Karpas-422 (cell line): ENCODE measurements at regions not wholly inside any gene's neighbourhood (a gene's known extent, or its start where the extent isn't known, plus 50 kb on each side); places are given as distances from the start of the nearest gene placed in this dataset.

Source experiments
- DNase-seq: peaks from one replicate; pipeline ENCODE4 v3.0.0-alpha.2; 2015
- H2AFZ ChIP-seq: fragments of 200-600 bp; sonication (generic); 2 replicates; pipeline ENCODE4 v1.6.1; 2014; ENCODE audit warnings: antibody characterized with exemption, low read length, mixed read lengths
- H3K27ac ChIP-seq: fragments of 200-600 bp; sonication (generic); 2 replicates; pipeline ENCODE4 v1.5.1; 2014; ENCODE audit warnings: mild to moderate bottlenecking, low read length, moderate library complexity
- H3K27me3 ChIP-seq: fragments of 200-600 bp; sonication (generic); 2 replicates; pipeline ENCODE4 v1.6.1; 2014; ENCODE audit warnings: low read length, mixed read lengths
- H3K36me3 ChIP-seq: fragments of 200-600 bp; sonication (generic); 2 replicates; pipeline ENCODE4 v1.6.1; 2014; ENCODE audit warnings: low read length, mixed read lengths; ENCODE audit not compliant: insufficient read depth
- H3K4me1 ChIP-seq: fragments of 200-600 bp; sonication (generic); 2 replicates; pipeline ENCODE4 v1.6.1; 2014; ENCODE audit warnings: mild to moderate bottlenecking, low read length, mixed read lengths
- H3K4me2 ChIP-seq: fragments of 200-600 bp; sonication (generic); 2 replicates; pipeline ENCODE4 v1.6.1; 2014; ENCODE audit warnings: low read length, low read depth, mild to moderate bottlenecking; ENCODE audit not compliant: poor library complexity, severe bottlenecking
- H3K4me3 ChIP-seq: fragments of 200-600 bp; sonication (generic); 2 replicates; pipeline ENCODE4 v1.5.1; 2014; ENCODE audit warnings: mild to moderate bottlenecking, antibody characterized with exemption, low read length, mixed read lengths
- H3K79me2 ChIP-seq: fragments of 200-600 bp; sonication (generic); 2 replicates; pipeline ENCODE4 v1.6.1; 2014; ENCODE audit warnings: mild to moderate bottlenecking, low read length, mixed read lengths
- H3K9ac ChIP-seq: fragments of 200-600 bp; sonication (generic); 2 replicates; pipeline ENCODE4 v1.6.0; 2014; ENCODE audit warnings: low read length
- H3K9me2 ChIP-seq: fragments of 200-600 bp; sonication (generic), shearing (Covaris generic); replicated peaks from 2 replicates; pipeline ENCODE4 v1.6.0; 2014; ENCODE audit warnings: mild to moderate bottlenecking, low read length, moderate library complexity; ENCODE audit not compliant: insufficient read depth
- H3K9me3 ChIP-seq: fragments of 300-700, 200-600 bp; sonication (generic); 2 replicates; pipeline ENCODE4 v1.6.1; 2014; ENCODE audit warnings: low read length, mixed read lengths
- H4K20me1 ChIP-seq: fragments of 200-600 bp; sonication (generic); 2 replicates; pipeline ENCODE4 v1.6.1; 2014; ENCODE audit warnings: mild to moderate bottlenecking, antibody characterized with exemption, low read length, low read depth; ENCODE audit not compliant: insufficient read depth

- Histone ChIP-seq H3K9me3 (no peaks in the 10 kb centered on the region), H2AFZ (no peak overlapping the region), H3K36me3 (no peaks in the 10 kb centered on the region), H3K9ac (no peak overlapping the region), H3K4me2 (no peak overlapping the region), H3K27ac (no peak overlapping the region), H3K27me3 (no peaks in the 10 kb centered on the region), H3K9me2 (no peaks in the 10 kb centered on the region), H4K20me1 (no peaks in the 10 kb centered on the region), H3K79me2 (no peaks in the 10 kb centered on the region), H3K4me1 (no peaks in the 10 kb centered on the region), H3K4me3 (no peak overlapping the region)
- DNase-seq, result no peak
Measured at GRCh38 chr7:156109988-156110387, 297.7 kb upstream of the SHH start.

GRCh38 chr7:156109076-156109475, 296.8 kb upstream of the SHH start:
- Histone ChIP-seq H3K79me2 (no peaks in the 10 kb centered on the region), H2AFZ (no peak overlapping the region), H3K4me1 (no peaks in the 10 kb centered on the region), H4K20me1 (no peaks in the 10 kb centered on the region), H3K4me2 (no peak overlapping the region), H3K9me2 (no peaks in the 10 kb centered on the region), H3K9ac (no peak overlapping the region), H3K36me3 (no peaks in the 10 kb centered on the region), H3K4me3 (no peak overlapping the region), H3K9me3 (no peaks in the 10 kb centered on the region), H3K27me3 (no peaks in the 10 kb centered on the region), H3K27ac (no peak overlapping the region)
- DNase-seq, result no peak

GRCh38 chr7:156107957-156108356, 295.7 kb upstream of the SHH start:
- no peak overlapping the region for H2AFZ ChIP-seq
- H3K9me3 ChIP-seq, result no peaks in the 10 kb centered on the region
- H3K79me2 ChIP-seq, result no peaks in the 10 kb centered on the region
- no peak for DNase-seq
- H3K4me2 ChIP-seq, result no peak overlapping the region
- no peak overlapping the region for H3K27ac ChIP-seq
- no peaks in the 10 kb centered on the region for H3K9me2 ChIP-seq
- no peaks in the 10 kb centered on the region for H3K27me3 ChIP-seq
- H3K4me1 ChIP-seq, result no peaks in the 10 kb centered on the region
- no peaks in the 10 kb centered on the region for H4K20me1 ChIP-seq
- H3K9ac ChIP-seq, result no peak overlapping the region
- H3K36me3 ChIP-seq, result no peaks in the 10 kb centered on the region
- H3K4me3 ChIP-seq, result no peak overlapping the region

- H3K9me2 ChIP-seq, result no peaks in the 10 kb centered on the region
- H3K79me2 ChIP-seq, result no peaks in the 10 kb centered on the region
- H3K27ac ChIP-seq, result no peak overlapping the region
- no peak overlapping the region for H3K4me2 ChIP-seq
- H3K4me1 ChIP-seq, result no peaks in the 10 kb centered on the region
- H3K36me3 ChIP-seq, result no peaks in the 10 kb centered on the region
- peaks cover 3% of the 10 kb centered on the region; the same call in 1 of the 2 replicates for H3K9me3 ChIP-seq
- no peak overlapping the region for H3K4me3 ChIP-seq
- no peaks in the 10 kb centered on the region for H4K20me1 ChIP-seq
- DNase-seq, result no peak
- no peak overlapping the region for H2AFZ ChIP-seq
- H3K27me3 ChIP-seq, result no peaks in the 10 kb centered on the region
- H3K9ac ChIP-seq, result no peak overlapping the region
Measured at GRCh38 chr7:156106107-156106426, 293.8 kb upstream of the SHH start.

- no peaks in the 10 kb centered on the region for H3K79me2 ChIP-seq
- H3K27ac ChIP-seq, result no peak overlapping the region
- H3K4me3 ChIP-seq, result no peak overlapping the region
- H3K4me2 ChIP-seq, result no peak overlapping the region
- H3K9me2 ChIP-seq, result no peaks in the 10 kb centered on the region
- no peak for DNase-seq
- H2AFZ ChIP-seq, result no peak overlapping the region
- H4K20me1 ChIP-seq, result no peaks in the 10 kb centered on the region
- H3K4me1 ChIP-seq, result no peaks in the 10 kb centered on the region
- no peaks in the 10 kb centered on the region for H3K36me3 ChIP-seq
- H3K27me3 ChIP-seq, result no peaks in the 10 kb centered on the region
- H3K9me3 ChIP-seq, result peaks cover 3% of the 10 kb centered on the region; the same call in 1 of the 2 replicates
- no peak overlapping the region for H3K9ac ChIP-seq
Measured at GRCh38 chr7:156105337-156106106, 293.3 kb upstream of the SHH start.

GRCh38 chr7:156104501-156105336, 292.5 kb upstream of the SHH start:
- Histone ChIP-seq H3K9me3 (peaks cover 3% of the 10 kb centered on the region; the same call in 1 of the 2 replicates), H3K4me3 (no peak overlapping the region), H3K27ac (no peak overlapping the region), H3K27me3 (no peaks in the 10 kb centered on the region), H3K9me2 (no peaks in the 10 kb centered on the region), H3K9ac (no peak overlapping the region), H4K20me1 (no peaks in the 10 kb centered on the region), H3K4me1 (no peaks in the 10 kb centered on the region), H3K36me3 (no peaks in the 10 kb centered on the region), H3K79me2 (no peaks in the 10 kb centered on the region), H3K4me2 (no peak overlapping the region), H2AFZ (no peak overlapping the region)
- no peak for DNase-seq

GRCh38 chr7:156102267-156102666, 290.0 kb upstream of the SHH start:
- Histone ChIP-seq H3K4me1 (no peaks in the 10 kb centered on the region), H3K4me3 (no peak overlapping the region), H3K9me3 (peaks cover 3% of the 10 kb centered on the region; the same call in 1 of the 2 replicates), H2AFZ (no peak overlapping the region), H3K9me2 (no peaks in the 10 kb centered on the region), H4K20me1 (no peaks in the 10 kb centered on the region), H3K4me2 (no peak overlapping the region), H3K27ac (no peak overlapping the region), H3K27me3 (no peaks in the 10 kb centered on the region), H3K9ac (no peak overlapping the region), H3K79me2 (no peaks in the 10 kb centered on the region), H3K36me3 (no peaks in the 10 kb centered on the region)
- DNase-seq, result no peak

- Histone ChIP-seq H3K4me2 (no peak overlapping the region), H3K9ac (no peak overlapping the region), H4K20me1 (no peaks in the 10 kb centered on the region), H3K4me3 (no peak overlapping the region), H3K4me1 (no peaks in the 10 kb centered on the region), H3K36me3 (no peaks in the 10 kb centered on the region), H3K9me3 (peaks cover 3% of the 10 kb centered on the region; the same call in 1 of the 2 replicates), H3K79me2 (no peaks in the 10 kb centered on the region), H3K27ac (no peak overlapping the region), H3K9me2 (no peaks in the 10 kb centered on the region), H2AFZ (no peak overlapping the region), H3K27me3 (no peaks in the 10 kb centered on the region)
- DNase-seq, result no peak
Measured at GRCh38 chr7:156101355-156101754, 289.1 kb upstream of the SHH start.
